ENCODE measurements at regions not wholly inside any gene's neighbourhood (a gene's known extent, or its start where the extent isn't known, plus 50 kb on each side); places are given as distances from the start of the nearest gene placed in this dataset.
A peak's percentile ranks its signal among the peaks of the same experiment; 100 is the strongest.

DNA sequence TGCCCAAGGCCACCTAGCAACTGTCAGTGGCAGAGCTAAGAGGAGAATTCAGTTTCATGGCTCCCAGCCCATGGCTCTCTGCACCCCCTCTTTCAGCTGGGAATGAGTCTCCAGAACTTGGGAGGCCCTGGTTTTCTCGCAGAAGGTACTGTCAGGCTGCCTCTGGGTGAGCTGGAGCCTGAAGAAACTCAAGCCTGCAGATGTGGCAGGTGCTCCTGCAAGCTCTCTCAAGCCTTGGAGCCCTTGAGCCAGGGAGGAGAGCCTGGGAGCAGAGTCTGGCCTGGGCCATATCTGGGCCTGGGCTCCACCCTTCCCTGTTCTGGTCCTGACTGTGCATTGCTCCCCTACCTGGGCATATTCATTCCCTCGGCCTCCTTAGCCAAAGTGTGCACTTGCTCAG is 74.4 kb upstream of the TLE3 start:
- DNase-seq: no peak

DNA sequence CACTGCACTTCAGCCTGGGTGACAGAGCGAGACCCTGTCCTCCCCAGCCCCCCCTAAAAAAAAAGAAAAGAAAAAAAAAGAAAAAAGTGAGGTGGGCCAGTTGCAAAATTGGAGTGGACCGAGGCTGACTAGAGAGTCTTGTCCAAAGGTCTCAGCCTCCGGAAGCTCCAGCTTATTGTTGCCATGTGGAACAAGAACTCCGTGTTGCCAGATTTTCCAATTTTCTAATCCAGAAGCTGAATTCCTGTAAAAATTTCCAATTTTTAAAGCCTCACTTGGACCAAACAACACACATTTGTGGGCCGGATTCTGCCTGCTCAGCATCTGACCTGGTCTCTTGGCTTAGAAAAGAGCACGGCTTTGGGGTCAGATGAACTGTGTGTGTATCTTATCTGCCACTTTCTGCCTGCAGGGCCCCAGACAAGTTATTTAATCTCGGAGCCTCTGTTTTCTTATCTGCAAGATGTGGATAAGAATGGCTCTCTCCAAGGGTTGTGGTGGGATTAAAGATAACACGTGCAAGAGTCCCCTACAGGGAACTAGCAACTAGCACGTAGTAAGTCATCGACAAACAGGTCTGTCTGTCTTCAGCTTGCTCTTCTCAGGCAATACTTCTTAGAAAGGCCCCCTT is 73.7 kb upstream of the TLE3 start:
- no peak for DNase-seq

DNA sequence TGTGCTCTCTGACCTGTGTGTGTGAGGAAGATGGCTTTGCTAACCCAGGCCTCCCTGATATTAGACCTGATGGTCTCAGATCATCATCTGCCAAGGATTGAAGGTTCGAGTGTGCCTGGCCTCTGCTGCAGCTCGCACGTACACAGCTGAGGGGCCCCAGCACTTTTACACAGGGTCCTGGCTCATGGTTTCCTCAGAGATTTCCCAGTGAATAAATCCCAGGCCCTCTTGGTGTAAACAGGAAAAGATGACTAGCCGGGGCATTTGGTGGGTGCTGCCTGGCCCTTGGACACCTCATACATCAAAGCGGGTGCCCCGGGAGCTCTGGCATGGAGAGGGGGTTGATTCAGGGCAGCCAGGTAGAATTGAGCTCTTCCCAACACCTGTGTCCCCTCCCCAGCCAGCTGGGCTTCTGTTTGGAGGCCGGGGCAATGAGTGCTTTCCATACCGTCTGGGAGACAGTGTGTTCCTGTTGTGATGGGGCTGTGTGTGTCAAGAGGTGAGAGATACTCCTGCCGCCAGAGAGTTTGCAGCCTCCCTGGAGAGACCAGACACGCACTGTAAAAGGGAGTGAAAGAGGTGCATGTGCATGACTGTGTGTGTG is 72.5 kb upstream of the TLE3 start:
- DNase-seq: no peak

DNA sequence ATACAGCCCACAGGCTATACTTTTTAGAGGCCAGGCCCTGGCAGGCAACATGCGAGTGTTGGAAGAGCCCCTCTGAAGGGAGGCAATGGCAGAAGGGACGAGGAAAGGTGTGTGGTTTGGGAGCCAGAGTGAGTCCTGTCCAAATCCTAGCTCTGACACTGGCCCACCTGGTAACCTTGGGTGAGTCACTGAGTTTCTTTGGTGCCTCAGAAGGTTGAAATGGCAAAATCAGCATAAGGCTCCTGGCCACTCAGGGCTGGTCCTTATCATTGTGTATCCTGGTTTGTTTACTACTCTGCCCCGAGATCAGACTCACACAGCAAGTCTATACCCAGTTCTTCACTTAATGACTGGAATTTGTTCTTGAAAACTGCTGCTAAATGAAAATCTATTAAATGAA is 71.4 kb upstream of the TLE3 start:
- DNase-seq: no peak

DNA sequence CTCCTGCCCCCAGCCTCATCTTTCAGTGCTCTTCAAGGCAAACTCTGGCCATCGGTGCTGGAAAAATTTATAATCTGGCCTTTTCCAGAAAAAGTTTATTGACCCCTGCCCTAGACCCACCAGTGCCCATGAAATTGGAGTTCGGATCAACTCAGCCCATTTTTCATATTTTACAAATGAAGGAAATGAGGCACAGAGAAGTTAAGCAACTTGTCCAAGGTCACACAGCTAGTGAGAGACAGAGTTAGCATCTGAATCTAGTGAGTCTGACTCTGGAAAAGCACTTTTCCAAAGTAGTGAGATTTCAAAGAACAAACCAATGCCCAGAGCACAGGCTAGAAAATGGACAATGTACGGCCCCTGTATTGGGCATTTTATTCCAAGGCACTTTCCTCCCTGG is 69.4 kb upstream of the TLE3 start:
- no peak for DNase-seq

DNA sequence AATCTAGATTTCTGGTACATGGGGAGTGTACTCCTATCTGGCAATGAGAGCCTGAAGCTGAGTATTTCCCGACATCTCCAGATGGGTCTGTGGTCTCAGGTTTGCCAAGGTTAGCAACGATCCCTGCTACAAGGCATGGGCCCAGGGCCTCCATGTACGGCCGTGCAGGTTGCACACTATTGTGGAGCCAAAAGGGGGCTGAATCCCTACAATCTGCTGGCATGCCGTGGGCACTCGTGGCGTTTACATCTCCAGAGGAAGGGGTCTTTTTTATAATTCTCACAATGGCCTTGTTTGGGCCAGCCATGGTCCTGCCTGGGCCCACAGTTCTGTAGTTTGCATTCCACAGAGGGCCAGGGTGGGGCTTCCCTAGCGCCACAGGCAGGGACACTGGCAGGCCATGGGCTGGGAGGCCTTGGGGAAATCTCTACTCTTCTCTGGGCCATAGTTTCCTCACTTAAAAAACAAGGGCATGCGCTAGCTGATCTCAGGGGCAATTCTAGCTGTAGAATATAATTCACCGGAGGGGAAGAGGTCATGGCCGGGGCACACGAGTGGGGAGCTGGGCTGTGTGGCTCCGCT is 68.9 kb upstream of the TLE3 start:
- DNase-seq: no peak

DNA sequence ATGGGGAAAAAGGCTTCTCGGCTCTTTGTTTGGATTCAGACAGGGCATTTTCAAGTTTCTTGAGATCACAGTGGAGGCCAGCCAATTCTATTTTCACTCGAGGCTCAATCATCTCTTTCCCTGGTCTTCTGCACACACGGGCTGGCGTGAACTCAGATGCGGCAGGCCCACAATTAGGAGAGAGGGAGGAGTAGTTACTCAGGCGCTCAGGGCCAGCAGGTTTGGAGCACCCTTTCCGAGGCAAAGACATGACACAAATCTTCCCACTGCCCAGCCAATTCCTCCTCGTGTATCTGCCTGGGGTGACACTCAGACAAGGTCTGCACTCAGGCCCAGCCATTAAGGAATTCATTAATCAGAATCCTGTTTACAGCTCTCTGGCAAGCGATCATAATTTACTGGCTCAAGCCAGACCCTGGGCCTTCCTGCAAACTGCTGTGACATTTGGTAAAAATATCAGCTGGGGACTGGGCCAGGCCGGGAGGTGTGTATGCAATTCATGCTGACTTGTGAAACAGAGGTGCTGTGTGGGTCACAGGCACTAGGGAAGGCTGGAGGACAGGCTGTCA is 68.1 kb upstream of the TLE3 start:
- DNase-seq: peak in 1 of 14 donors; percentile 83

DNA sequence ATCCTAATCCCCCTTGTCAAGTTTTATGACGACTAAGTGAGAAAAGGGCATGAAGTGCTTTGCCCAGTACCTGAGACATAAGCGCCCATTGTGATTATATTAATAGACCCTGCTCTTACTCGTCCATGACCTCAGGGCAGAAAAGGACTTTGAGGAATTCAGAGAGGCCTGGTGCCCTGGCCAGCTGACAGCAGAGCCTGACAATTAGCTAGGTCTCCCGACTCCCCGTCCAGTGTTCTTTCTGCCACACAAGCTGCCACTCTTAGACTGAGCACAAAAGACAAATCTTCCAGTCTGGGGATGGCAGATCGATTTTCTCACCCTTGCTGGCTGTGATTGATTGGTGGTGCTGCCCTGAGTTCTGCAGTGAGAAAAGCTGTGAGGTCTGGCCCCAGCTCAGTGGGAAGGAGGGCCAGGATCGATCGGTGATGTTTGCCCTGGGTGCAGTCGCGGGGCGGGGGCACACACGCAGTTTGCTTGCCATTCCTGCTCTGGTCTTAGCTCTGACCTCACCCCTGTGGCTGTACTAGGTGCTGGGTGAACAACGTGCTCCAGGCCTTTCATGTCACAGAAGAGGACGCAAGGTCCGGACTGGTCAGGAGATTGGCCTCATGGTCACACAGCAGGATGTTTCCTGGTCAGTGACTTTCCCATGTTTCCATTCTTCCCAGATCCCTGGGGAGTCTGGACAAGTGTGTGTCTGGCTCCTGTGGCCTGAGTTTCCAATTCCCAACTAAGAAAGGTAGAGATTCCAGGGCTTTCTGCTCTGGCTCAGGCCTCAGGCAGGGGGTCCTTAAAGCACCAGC is 67.4 kb upstream of the TLE3 start:
- DNase-seq: no peak

DNA sequence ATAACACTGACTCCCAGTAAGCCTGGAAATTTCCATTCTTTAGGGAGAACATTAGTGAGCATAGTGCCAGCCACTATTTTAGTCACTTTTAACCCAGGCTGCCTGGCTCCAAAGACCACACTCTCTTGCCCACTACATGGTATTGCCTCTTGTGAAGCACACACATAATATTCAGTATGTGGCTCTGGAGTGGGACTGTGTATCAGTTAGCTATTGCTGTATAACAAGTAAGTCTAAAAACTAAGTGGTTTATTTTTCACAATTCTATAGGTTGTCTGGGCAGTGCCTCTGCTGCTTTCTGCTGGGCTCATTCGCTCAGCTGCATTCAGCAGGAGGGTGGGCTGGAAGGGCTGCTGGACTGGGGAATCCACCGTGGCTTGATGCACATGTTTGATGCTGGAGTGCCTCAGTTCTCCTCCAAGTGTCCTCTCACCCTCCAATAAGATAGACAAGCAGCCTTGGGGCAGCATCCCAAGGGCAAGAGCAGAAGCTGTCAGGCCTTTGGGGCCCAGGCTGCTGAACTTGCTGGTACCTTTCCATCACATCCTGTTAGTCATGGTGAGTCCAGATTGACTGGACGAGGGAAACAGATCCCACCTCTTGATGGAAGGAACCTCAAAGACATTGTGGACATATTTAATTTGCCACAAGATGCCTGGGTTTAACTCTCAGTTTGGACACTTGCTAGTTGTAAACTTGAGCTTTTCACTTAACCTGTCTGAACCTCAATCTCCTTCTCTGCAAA is 66.6 kb upstream of the TLE3 start:
- DNase-seq: no peak

DNA sequence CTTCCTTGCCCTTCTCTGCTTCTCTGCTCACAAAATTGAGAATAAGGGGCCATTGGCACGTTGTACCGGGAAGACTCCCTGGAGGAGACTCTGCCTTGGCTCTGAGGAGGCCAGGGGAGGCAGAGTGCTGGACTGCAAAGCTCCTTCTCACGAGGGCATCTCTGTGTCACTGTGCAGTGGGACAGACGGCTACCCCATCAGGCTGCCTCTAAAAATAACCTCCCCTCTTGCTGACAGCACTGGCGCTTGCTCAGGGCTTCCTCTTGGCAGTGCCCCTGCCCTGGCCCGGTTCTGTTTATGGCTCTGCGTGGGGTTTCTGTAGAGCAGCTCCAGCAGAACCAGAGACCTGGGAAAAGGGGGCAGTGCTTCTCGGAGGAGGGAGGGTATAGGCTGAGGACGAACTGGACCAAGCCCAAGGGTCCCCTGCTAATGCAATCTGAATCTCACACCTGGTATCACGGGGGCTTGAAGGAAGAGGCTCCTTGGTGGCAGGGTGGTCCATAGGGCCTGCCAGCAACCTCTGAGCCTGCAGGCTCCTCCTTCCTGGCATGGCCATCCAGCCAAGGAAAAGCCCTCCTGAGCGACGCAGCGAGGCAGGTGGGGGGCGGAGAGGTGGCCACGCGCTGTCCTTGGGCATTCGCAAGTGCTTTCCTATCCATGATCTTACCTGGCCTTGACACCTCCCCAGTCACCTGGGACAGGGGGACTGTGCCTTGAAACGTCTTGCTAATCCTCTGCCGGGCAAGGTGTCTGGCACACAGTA is 63.3 kb upstream of the TLE3 start:
- peak in 6 of 14 donors; percentile 7 to 93 (median 15) for DNase-seq

DNA sequence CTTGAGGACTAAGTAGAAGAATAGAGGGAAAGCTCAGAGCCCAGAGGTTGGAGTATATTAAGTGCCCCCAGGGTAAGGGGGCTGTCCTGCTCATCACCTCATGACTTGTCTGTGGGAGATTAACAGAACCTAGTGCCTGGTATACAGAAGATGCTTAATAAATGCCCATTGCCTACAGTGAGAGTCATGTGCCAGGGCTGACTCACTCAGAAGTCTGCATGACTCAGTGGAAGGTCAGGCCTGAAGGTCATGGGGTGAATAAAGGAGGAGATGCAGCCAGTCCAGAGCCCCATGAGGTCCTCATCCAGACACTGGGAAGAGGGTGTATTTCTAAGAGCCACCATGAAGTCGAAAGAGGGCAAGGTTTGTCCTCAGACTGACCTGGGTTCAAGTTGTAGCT is 62.5 kb upstream of the TLE3 start:
- no peak for DNase-seq

DNA sequence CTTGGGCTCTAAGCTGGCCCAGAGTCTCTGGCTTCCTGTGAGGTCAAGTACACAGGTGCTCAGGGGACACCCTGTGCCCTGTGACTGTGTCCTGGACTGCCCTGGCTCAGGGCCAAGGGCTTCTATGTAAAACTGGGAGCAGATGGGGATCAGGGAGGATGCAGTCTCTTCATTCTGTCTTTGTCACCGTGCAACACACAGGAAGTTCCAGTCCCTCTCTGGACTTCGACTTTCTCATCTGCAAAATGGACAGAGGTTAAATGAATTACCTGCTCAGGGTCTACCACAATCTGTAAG is 61.9 kb upstream of the TLE3 start:
- no peak for DNase-seq

DNA sequence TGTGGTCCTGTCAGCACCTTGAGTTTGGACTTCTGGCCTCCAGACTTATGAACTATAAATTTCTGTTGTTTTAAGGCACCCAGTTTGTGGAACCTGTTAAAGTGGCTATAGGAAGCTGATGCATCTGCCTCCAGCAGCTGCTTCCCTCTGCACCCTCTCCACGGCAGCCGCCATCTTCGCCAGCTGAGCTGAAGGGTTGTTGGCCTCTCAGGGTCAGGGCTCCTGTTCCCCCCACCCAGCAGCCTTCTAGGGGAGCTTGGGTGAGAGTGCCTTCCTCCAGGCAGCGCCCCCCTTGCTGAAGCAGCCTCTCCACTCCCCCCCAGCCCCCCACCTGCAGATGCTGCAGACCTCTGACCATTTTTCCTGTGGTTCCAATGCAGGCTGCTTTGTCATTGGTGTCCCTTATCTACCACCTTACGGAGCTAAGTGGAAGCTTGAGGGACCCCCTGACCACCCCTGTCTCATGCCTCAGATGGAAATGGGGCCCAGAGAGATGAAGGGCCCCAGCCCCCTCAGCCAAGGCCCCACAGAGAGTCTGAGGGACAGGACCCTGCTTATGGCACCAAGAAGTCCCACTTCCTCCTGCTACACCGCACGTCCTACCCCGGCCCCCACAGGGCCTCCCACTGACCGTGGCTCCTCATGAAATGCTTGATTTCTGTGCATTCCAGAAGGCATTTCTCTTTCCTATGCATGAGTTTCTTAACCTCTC is 61.4 kb upstream of the TLE3 start:
- DNase-seq: no peak

DNA sequence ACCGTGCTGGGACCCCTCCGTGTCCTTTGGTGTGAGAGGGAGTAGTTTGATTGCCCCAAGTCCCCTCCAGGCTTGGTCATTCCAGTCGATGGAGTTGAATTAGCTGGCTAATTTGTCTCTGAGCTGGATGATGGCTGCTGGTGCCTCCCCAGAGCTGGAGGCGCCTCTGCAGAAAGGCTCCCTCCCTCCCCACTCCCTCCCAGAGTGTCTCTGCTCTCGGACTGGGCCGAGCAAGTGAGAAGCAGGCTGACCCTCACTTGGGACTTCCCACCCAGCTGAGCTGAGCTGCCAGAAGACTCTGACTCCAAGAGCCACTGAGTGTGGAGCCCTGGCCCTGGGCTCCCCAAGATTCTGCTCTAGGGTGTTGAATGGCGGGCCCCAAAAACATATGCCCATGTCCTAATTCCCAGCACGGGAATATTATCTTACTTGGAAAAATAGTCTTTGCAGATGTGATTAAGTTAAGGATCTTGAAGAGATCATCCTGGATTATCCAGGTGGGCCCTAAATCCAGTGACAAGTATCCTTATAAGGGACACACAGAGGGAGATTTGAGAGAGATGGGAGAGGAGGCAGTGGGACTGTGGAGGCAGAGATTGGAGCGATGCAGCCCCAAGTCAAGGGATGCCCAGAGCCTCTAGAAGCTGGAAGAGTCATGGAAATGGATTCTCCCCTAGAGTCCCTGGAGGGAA is 60.7 kb upstream of the TLE3 start:
- no peak for DNase-seq

DNA sequence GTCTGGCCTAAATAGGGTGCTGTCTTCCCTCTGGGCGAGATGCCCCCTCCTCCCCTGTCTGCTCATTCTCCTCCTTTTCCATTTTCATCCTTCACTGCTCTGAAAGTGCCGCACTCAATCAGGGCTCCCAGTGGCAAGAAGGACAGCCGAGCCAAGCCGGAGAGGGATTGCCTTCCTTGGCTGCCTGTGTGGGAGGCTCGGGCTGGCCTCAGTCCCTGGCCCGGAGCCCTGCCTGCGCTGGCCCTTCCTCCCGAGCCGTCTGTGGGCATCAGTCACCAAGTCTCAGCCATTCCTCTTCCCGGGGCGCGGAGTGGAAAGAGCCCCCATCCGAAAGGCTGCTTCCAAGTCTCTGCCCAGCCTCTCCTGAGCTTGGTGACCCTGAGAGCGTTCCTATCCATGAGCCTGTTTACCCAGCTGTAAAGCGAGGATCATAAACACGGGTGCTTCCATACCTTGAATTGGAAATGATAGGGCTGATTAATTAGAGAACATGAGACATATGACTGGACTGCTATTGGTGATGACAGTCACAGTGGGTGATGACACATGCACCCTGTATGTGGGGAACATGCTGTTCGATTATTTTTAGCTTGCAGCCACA is 59.1 kb upstream of the TLE3 start:
- DNase-seq: peak in 9 of 14 donors; percentile 24 to 84 (median 45)

DNA sequence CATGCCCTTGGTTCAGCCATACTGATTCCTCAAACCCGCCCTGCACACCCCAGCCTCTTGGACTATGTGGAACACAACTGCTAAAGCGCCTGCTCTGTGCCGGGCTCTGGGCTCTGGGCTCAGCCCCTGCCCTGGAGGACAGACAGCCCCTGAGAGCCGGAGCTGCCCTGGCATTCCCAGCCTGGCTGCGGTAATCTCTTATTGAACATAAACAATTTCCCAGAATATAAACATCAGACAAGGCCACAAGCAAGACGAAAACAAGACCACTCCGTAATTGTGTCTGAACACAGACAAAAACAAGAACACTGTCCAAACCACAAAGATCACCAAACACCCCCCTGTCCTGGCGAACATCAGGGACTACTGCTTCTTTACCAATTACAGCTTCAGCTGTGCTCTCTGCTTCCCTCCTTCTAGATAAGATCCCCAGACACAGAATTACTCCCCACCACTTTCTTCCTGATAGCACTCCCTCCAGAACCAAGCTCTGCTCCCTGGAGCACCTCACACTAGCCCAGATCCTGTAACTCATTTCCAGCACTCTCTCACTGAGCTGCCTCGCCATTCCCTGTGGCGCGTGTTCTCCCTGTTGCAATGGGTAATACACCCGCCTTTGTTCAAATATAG is 57.1 kb upstream of the TLE3 start:
- DNase-seq: no peak

DNA sequence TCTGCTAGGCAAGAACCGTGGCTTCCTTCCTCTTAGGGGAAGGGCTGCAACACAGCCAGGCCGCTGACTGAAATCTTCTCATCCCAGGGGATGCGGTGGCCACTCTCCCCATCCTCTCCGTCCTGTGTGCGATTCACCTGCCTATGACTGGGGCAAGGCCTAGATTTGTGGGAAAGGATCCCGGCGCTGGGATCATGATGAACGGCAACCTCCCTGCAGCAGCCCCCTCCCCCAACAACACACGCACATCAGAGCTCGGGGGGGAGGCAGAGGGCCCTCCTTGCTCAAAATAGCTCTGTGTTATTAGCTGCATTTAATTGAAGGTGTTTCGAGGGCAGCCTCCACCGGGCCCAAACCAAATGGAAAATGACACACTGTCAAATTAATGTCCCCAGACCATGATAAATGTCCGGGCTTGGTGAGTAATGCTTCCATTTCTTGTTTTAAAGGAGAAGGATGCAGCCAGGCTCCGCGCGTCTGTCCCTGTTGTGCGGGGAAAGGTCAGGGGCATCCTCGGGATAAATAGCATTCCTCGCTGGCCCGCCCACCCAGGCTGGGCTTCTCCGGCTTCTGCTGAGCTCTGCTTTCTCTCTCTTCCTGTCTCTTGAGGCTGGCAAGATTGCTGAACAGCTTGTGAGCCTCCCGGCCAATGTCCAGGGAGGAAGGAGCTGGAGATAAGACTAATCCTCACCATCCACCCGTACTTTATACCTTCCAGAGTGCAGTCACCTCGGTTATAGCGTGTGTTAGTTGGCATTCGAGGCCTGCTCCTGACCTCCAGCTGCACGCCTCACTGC is 56.4 kb upstream of the TLE3 start:
- peak in 1 of 14 donors; percentile 56 for DNase-seq

DNA sequence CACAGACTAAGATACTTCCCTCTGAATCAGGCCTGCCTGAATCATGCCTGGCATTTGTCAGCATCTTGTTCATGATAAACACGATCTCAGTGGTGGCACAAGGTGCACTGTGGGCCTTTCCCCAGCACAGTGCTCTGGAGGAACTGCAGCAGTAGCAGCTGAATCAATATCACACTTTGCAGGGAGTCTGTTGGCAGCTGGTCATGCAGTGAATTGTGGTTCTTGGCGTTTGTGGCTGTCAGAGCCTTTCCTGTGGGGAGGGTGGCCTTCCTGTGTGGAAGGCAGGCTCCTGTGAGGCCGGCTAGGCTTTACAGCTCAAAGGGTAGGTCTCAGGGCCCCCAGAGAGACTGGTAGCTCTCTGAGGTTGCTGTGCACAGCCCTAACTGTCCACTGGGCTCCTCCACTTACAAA is 54.4 kb upstream of the TLE3 start:
- DNase-seq: peak in 1 of 14 donors; percentile 52

DNA sequence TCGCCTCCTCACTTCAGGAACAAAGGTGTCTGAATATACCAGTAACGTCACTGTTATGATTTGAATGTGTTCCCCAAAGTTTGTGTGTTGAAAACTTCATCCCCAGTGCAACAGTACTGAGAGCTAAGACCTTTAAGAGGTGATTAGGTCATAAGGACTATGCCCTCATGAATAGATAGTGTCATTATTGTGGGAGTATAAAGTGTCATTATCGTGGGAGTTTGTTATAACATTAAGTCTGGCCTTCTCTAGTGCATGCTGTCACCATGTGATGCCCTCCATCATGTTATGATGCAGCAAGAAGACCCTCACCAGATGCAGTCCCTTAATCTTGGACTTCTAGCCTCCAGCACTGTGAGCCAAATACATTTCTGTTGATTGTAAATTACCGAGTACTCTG is 53.7 kb upstream of the TLE3 start:
- no peak for DNase-seq

Measured in C1 segment of cervical spinal cord (tissue), 14 donors.